Body of pancreas (tissue), 4 donors: ENCODE measurements at regions not wholly inside any gene's neighbourhood (a gene's known extent, or its start where the extent isn't known, plus 50 kb on each side); places are given as distances from the start of the nearest gene placed in this dataset.

Experiments used
- POLR2A ChIP-seq, 3 donors: fragments of 450-650 bp; IDR thresholded peaks; one replicate each; pipeline ENCODE4 v1.6.1; 2016; ENCODE audit warnings: antibody characterized with exemption in 3 of 3, mild to moderate bottlenecking in 2 of 3
- TF ChIP-seq, protein P1 (sequence below), 7 experiments: fragments of 450-650 bp in 4 of 7; fragments of 200-600 bp in 3 of 7; sonication (generic) in 3 of 7; IDR thresholded peaks; one replicate each; pipeline ENCODE4 v1.5.1; 2016 to 2019; ENCODE audit warnings: antibody characterized with exemption in 7 of 7

- TF ChIP-seq, protein P1, sequence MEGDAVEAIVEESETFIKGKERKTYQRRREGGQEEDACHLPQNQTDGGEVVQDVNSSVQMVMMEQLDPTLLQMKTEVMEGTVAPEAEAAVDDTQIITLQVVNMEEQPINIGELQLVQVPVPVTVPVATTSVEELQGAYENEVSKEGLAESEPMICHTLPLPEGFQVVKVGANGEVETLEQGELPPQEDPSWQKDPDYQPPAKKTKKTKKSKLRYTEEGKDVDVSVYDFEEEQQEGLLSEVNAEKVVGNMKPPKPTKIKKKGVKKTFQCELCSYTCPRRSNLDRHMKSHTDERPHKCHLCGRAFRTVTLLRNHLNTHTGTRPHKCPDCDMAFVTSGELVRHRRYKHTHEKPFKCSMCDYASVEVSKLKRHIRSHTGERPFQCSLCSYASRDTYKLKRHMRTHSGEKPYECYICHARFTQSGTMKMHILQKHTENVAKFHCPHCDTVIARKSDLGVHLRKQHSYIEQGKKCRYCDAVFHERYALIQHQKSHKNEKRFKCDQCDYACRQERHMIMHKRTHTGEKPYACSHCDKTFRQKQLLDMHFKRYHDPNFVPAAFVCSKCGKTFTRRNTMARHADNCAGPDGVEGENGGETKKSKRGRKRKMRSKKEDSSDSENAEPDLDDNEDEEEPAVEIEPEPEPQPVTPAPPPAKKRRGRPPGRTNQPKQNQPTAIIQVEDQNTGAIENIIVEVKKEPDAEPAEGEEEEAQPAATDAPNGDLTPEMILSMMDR (IDR thresholded peaks at IDR 0.05), result no peak
- no peak for TF ChIP-seq POLR2A (IDR thresholded peaks at IDR 0.05)
Observed at GRCh38 chr5:56622141-56622540, 193.2 kb upstream of the MAP3K1 start.
